GM23338 (cell line): ENCODE measurements at regions not wholly inside any gene's neighbourhood (a gene's known extent, or its start where the extent isn't known, plus 50 kb on each side); places are given as distances from the start of the nearest gene placed in this dataset.

ENCODE experiments used
- ATAC-seq: fragments of 200-7000 bp; cut with Tn5 transposase; 3 replicates; pipeline ENCODE4 v1.9.1; 2020
- DNase-seq: peaks from one replicate; pipeline ENCODE4 v3.0.0-alpha.2; 2015; ENCODE audit warnings: low spot score
- H2AFZ ChIP-seq: fragments of 200-600 bp; sonication (generic); 2 replicates; pipeline ENCODE4 v1.8.0; 2016; ENCODE audit warnings: antibody characterized with exemption, mild to moderate bottlenecking, moderate library complexity
- H3F3A ChIP-seq: fragments of 200-600 bp; sonication (generic); replicated peaks from 2 replicates; pipeline ENCODE4 v1.8.0; 2017; ENCODE audit warnings: antibody characterized with exemption, mixed run types, low read depth
- H3K27ac ChIP-seq: fragments of 200-600 bp; sonication (generic); 2 replicates; pipeline ENCODE4 v1.6.1; 2016; ENCODE audit warnings: low read depth
- H3K27me3 ChIP-seq: fragments of 200-600 bp; sonication (generic); 2 replicates; pipeline ENCODE4 v1.8.0; 2016; ENCODE audit warnings: mild to moderate bottlenecking, mixed run types, moderate library complexity; ENCODE audit not compliant: insufficient read depth
- H3K36me3 ChIP-seq: fragments of 200-600 bp; sonication (generic); 2 replicates; pipeline ENCODE4 v1.8.0; 2016; ENCODE audit warnings: mild to moderate bottlenecking; ENCODE audit not compliant: insufficient read depth
- H3K4me1 ChIP-seq: fragments of 200-600 bp; sonication (generic); 2 replicates; pipeline ENCODE4 v1.8.0; 2016; ENCODE audit warnings: mild to moderate bottlenecking, moderate library complexity; ENCODE audit not compliant: insufficient read depth
- H3K4me2 ChIP-seq: fragments of 200-600 bp; sonication (generic); 2 replicates; pipeline ENCODE4 v1.7.1; 2017; ENCODE audit warnings: mixed run types
- H3K4me3 ChIP-seq: fragments of 200-600 bp; sonication (generic); 2 replicates; pipeline ENCODE4 v1.6.1; 2016; ENCODE audit warnings: mixed run types
- H3K79me2 ChIP-seq: fragments of 200-600 bp; sonication (generic); replicated peaks from 2 replicates; pipeline ENCODE4 v1.8.0; 2017; ENCODE audit warnings: mild to moderate bottlenecking; ENCODE audit not compliant: insufficient read depth
- H3K9me2 ChIP-seq: fragments of 200-600 bp; sonication (generic); 2 replicates; pipeline ENCODE4 v1.8.0; 2017; ENCODE audit not compliant: insufficient read depth
- H4K20me1 ChIP-seq: fragments of 200-600 bp; sonication (generic); replicated peaks from 2 replicates; pipeline ENCODE4 v1.8.0; 2017; ENCODE audit warnings: mild to moderate bottlenecking; ENCODE audit not compliant: insufficient read depth
- H3K27ac Mint-ChIP-seq: 2 replicates; pipeline ENCODE4 v1.8.0; 2020; ENCODE audit warnings: inconsistent platforms, mild to moderate bottlenecking, moderate library complexity, mixed read lengths
- H3K27me3 Mint-ChIP-seq: 3 replicates; pipeline ENCODE4 v1.8.0; 2022; ENCODE audit warnings: low read depth, mild to moderate bottlenecking, moderate library complexity, mixed read lengths, inconsistent platforms; ENCODE audit not compliant: insufficient read depth, poor library complexity
- H3K36me3 Mint-ChIP-seq: 3 replicates; pipeline ENCODE4 v1.8.0; 2021; ENCODE audit warnings: low read depth, mild to moderate bottlenecking, inconsistent platforms, moderate library complexity, mixed read lengths
- H3K4me1 Mint-ChIP-seq: 3 replicates; pipeline ENCODE4 v1.8.0; 2020; ENCODE audit warnings: mild to moderate bottlenecking, inconsistent platforms, mixed read lengths
- H3K4me3 Mint-ChIP-seq: 3 replicates; pipeline ENCODE4 v1.8.0; 2021; ENCODE audit warnings: moderate library complexity, mild to moderate bottlenecking, inconsistent platforms, mixed read lengths
- H3K9me3 Mint-ChIP-seq: 3 replicates; pipeline ENCODE4 v1.8.0; 2020; ENCODE audit warnings: moderate library complexity, mild to moderate bottlenecking, inconsistent platforms, mixed read lengths
- CREB1 ChIP-seq: fragments of 250-450 bp; sonication (Bioruptor Pico); IDR thresholded peaks from 2 replicates; pipeline ENCODE4 v1.5.0; 2020; ENCODE audit warnings: low read depth, mild to moderate bottlenecking, moderate library complexity
- EZH2 ChIP-seq: fragments of 200-600 bp; sonication (generic); IDR thresholded peaks from one replicate; pipeline ENCODE4 v1.8.0; 2017; ENCODE audit warnings: antibody characterized with exemption, mild to moderate bottlenecking, low read depth; ENCODE audit not compliant: unreplicated experiment
- JUNB ChIP-seq: IDR thresholded peaks from one replicate; pipeline ENCODE4 v1.6.1; 2016; ENCODE audit warnings: antibody characterized with exemption; ENCODE audit not compliant: unreplicated experiment
- NANOG ChIP-seq: IDR thresholded peaks from 2 replicates; pipeline ENCODE4 v1.6.1; 2016; ENCODE audit warnings: antibody characterized with exemption, borderline replicate concordance
- ZNF114 ChIP-seq: fragments of 250-450 bp; sonication (Bioruptor Pico); IDR thresholded peaks from 2 replicates; pipeline ENCODE4 v1.5.0; 2020; ENCODE audit warnings: mild to moderate bottlenecking, moderate library complexity
- ZNF331 ChIP-seq: fragments of 250-450 bp; sonication (Bioruptor Pico); IDR thresholded peaks from 2 replicates; pipeline ENCODE4 v1.5.0; 2020; ENCODE audit warnings: low read depth, mild to moderate bottlenecking, moderate library complexity
- TF ChIP-seq, protein P1 (sequence below), 2 experiments: fragments of 200-600 bp in 1 of 2; sonication (generic) in 1 of 2; conservative IDR thresholded peaks; 2 replicates each; pipeline versions ENCODE4 v1.5.1 to v1.6.1; 2016 to 2017; ENCODE audit warnings: antibody characterized with exemption in 2 of 2, low read depth in 2 of 2, mild to moderate bottlenecking in 2 of 2, moderate library complexity in 1 of 2
- TF ChIP-seq, protein P2 (sequence below): fragments of 250-450 bp; sonication (Bioruptor Pico); IDR thresholded peaks from 2 replicates; pipeline ENCODE4 v1.5.0; 2020; ENCODE audit warnings: mild to moderate bottlenecking, moderate library complexity
- TF ChIP-seq, protein P3 (sequence below): IDR thresholded peaks from one replicate; pipeline ENCODE4 v1.6.1; 2018; ENCODE audit warnings: antibody characterized with exemption; ENCODE audit not compliant: unreplicated experiment
- TF ChIP-seq, protein P4 (sequence below): IDR thresholded peaks from 2 replicates; pipeline ENCODE4 v1.6.1; 2016; ENCODE audit warnings: antibody characterized with exemption

DNA sequence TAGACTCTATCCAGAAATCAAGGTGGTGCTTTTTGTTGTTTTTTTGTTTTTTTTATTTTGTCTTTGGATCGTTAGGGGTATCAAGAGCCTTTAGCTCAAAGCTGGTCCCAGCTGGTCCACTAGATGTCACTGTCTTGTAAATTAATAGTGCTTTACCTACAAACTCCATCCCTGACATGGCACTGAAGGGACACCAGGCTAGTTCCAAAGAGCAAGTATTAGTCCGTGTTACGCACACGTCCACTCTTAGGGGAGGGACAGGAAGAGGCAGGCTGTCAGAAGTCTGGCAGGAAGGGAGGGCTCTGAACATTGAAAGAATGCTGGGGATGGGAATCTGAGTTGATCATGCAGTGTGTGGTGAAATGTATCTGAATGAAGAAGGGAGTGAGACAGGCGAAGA, 85.9 kb upstream of the CCBE1 start:
- no peaks in the 10 kb centered on the region for H3K27me3 ChIP-seq
- no peaks in the 10 kb centered on the region for H3F3A ChIP-seq
- 0 out of 2 replicates have a peak overlapping the region, but pooled peaks have one; percentile 24 for H2AFZ ChIP-seq
- H3K36me3 ChIP-seq = no peaks in the 10 kb centered on the region
- H3K4me3 ChIP-seq = no peak overlapping the region
- Mint-ChIP-seq H3K4me1 (no peaks in the 10 kb centered on the region), H3K27me3 (peaks cover 2% of the 10 kb centered on the region), H3K4me3 (no peak overlapping the region), H3K36me3 (no peaks in the 10 kb centered on the region), H3K27ac (no peak overlapping the region), H3K9me3 (no peaks in the 10 kb centered on the region)
- no peaks in the 10 kb centered on the region for H3K4me1 ChIP-seq
- TF ChIP-seq, protein P1, sequence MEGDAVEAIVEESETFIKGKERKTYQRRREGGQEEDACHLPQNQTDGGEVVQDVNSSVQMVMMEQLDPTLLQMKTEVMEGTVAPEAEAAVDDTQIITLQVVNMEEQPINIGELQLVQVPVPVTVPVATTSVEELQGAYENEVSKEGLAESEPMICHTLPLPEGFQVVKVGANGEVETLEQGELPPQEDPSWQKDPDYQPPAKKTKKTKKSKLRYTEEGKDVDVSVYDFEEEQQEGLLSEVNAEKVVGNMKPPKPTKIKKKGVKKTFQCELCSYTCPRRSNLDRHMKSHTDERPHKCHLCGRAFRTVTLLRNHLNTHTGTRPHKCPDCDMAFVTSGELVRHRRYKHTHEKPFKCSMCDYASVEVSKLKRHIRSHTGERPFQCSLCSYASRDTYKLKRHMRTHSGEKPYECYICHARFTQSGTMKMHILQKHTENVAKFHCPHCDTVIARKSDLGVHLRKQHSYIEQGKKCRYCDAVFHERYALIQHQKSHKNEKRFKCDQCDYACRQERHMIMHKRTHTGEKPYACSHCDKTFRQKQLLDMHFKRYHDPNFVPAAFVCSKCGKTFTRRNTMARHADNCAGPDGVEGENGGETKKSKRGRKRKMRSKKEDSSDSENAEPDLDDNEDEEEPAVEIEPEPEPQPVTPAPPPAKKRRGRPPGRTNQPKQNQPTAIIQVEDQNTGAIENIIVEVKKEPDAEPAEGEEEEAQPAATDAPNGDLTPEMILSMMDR (conservative IDR thresholded peaks at IDR 0.05; ENCODE audit: low read depth in 2 of 2) = peak; percentile 74 to 77
- TF ChIP-seq, protein P2, sequence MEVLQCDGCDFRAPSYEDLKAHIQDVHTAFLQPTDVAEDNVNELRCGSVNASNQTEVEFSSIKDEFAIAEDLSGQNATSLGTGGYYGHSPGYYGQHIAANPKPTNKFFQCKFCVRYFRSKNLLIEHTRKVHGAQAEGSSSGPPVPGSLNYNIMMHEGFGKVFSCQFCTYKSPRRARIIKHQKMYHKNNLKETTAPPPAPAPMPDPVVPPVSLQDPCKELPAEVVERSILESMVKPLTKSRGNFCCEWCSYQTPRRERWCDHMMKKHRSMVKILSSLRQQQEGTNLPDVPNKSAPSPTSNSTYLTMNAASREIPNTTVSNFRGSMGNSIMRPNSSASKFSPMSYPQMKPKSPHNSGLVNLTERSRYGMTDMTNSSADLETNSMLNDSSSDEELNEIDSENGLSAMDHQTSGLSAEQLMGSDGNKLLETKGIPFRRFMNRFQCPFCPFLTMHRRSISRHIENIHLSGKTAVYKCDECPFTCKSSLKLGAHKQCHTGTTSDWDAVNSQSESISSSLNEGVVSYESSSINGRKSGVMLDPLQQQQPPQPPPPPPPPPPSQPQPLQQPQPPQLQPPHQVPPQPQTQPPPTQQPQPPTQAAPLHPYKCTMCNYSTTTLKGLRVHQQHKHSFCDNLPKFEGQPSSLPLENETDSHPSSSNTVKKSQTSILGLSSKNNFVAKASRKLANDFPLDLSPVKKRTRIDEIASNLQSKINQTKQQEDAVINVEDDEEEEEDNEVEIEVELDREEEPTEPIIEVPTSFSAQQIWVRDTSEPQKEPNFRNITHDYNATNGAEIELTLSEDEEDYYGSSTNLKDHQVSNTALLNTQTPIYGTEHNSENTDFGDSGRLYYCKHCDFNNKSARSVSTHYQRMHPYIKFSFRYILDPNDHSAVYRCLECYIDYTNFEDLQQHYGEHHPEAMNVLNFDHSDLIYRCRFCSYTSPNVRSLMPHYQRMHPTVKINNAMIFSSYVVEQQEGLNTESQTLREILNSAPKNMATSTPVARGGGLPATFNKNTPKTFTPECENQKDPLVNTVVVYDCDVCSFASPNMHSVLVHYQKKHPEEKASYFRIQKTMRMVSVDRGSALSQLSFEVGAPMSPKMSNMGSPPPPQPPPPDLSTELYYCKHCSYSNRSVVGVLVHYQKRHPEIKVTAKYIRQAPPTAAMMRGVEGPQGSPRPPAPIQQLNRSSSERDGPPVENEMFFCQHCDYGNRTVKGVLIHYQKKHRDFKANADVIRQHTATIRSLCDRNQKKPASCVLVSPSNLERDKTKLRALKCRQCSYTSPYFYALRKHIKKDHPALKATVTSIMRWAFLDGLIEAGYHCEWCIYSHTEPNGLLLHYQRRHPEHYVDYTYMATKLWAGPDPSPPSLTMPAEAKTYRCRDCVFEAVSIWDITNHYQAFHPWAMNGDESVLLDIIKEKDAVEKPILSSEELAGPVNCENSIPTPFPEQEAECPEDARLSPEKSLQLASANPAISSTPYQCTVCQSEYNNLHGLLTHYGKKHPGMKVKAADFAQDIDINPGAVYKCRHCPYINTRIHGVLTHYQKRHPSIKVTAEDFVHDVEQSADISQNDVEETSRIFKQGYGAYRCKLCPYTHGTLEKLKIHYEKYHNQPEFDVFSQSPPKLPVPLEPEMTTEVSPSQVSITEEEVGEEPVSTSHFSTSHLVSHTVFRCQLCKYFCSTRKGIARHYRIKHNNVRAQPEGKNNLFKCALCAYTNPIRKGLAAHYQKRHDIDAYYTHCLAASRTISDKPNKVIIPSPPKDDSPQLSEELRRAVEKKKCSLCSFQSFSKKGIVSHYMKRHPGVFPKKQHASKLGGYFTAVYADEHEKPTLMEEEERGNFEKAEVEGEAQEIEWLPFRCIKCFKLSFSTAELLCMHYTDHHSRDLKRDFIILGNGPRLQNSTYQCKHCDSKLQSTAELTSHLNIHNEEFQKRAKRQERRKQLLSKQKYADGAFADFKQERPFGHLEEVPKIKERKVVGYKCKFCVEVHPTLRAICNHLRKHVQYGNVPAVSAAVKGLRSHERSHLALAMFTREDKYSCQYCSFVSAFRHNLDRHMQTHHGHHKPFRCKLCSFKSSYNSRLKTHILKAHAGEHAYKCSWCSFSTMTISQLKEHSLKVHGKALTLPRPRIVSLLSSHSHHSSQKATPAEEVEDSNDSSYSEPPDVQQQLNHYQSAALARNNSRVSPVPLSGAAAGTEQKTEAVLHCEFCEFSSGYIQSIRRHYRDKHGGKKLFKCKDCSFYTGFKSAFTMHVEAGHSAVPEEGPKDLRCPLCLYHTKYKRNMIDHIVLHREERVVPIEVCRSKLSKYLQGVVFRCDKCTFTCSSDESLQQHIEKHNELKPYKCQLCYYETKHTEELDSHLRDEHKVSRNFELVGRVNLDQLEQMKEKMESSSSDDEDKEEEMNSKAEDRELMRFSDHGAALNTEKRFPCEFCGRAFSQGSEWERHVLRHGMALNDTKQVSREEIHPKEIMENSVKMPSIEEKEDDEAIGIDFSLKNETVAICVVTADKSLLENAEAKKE (CRISPR knock-in tag) = no peak
- no peaks in the 10 kb centered on the region for H3K9me2 ChIP-seq
- DNase-seq (peak; percentile 83), ATAC-seq (peak; percentile 95)
- no peaks in the 10 kb centered on the region for H4K20me1 ChIP-seq
- no peak overlapping the region for H3K4me2 ChIP-seq
- no peak overlapping the region for H3K27ac ChIP-seq
- no peaks in the 10 kb centered on the region for H3K79me2 ChIP-seq

DNA sequence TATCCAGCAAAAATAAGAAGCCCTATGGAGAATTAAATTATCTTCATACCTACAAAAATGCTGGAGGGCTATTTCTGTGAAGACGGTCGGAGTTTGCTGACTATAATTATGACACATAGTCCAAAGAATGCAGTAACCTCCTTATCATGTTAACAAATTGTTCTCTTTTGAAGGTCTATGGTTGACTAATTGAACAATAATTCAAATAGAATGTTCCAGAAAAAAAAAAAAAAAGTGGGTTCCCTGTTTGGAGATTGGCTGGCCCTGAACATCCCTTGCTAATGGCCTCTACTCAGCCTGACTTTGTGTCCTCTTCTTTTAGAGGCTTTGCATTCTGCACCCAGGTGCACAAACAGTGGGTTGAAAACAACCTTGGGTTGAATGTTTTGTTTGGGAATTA, 82.8 kb upstream of the CCBE1 start:
- H3K9me3 Mint-ChIP-seq = peaks cover 4% of the 10 kb centered on the region; the same call in 1 of the 3 replicates
- no peak overlapping the region for H3K4me3 Mint-ChIP-seq
- no peaks in the 10 kb centered on the region for H3K4me1 Mint-ChIP-seq
- no peak overlapping the region for H3K4me2 ChIP-seq
- ATAC-seq = no peak
- no peak overlapping the region for H3K27ac ChIP-seq
- H2AFZ ChIP-seq = no peak overlapping the region
- DNase-seq = no peak
- no peaks in the 10 kb centered on the region for H3K4me1 ChIP-seq
- no peaks in the 10 kb centered on the region for H3K79me2 ChIP-seq
- no peak overlapping the region for H3K4me3 ChIP-seq
- no peaks in the 10 kb centered on the region for H4K20me1 ChIP-seq
- H3K9me2 ChIP-seq = no peaks in the 10 kb centered on the region
- no peaks in the 10 kb centered on the region; the same call in 2 of the 3 replicates for H3K36me3 Mint-ChIP-seq
- no peak overlapping the region for H3K27ac Mint-ChIP-seq
- no peaks in the 10 kb centered on the region for H3K36me3 ChIP-seq
- H3F3A ChIP-seq = no peaks in the 10 kb centered on the region
- peaks cover 2% of the 10 kb centered on the region for H3K27me3 Mint-ChIP-seq
- no peaks in the 10 kb centered on the region for H3K27me3 ChIP-seq
- no peak for TF ChIP-seq ZNF114 (CRISPR knock-in tag)
- TF ChIP-seq, protein P3, sequence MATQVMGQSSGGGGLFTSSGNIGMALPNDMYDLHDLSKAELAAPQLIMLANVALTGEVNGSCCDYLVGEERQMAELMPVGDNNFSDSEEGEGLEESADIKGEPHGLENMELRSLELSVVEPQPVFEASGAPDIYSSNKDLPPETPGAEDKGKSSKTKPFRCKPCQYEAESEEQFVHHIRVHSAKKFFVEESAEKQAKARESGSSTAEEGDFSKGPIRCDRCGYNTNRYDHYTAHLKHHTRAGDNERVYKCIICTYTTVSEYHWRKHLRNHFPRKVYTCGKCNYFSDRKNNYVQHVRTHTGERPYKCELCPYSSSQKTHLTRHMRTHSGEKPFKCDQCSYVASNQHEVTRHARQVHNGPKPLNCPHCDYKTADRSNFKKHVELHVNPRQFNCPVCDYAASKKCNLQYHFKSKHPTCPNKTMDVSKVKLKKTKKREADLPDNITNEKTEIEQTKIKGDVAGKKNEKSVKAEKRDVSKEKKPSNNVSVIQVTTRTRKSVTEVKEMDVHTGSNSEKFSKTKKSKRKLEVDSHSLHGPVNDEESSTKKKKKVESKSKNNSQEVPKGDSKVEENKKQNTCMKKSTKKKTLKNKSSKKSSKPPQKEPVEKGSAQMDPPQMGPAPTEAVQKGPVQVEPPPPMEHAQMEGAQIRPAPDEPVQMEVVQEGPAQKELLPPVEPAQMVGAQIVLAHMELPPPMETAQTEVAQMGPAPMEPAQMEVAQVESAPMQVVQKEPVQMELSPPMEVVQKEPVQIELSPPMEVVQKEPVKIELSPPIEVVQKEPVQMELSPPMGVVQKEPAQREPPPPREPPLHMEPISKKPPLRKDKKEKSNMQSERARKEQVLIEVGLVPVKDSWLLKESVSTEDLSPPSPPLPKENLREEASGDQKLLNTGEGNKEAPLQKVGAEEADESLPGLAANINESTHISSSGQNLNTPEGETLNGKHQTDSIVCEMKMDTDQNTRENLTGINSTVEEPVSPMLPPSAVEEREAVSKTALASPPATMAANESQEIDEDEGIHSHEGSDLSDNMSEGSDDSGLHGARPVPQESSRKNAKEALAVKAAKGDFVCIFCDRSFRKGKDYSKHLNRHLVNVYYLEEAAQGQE = no peak
- TF ChIP-seq ZNF331 = no peak
- TF ChIP-seq, protein P4, sequence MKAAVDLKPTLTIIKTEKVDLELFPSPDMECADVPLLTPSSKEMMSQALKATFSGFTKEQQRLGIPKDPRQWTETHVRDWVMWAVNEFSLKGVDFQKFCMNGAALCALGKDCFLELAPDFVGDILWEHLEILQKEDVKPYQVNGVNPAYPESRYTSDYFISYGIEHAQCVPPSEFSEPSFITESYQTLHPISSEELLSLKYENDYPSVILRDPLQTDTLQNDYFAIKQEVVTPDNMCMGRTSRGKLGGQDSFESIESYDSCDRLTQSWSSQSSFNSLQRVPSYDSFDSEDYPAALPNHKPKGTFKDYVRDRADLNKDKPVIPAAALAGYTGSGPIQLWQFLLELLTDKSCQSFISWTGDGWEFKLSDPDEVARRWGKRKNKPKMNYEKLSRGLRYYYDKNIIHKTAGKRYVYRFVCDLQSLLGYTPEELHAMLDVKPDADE = no peak
- no peak for TF ChIP-seq NANOG
- TF ChIP-seq EZH2 = no peak
- TF ChIP-seq CREB1 (CRISPR knock-in tag) = no peak
- TF ChIP-seq JUNB = no peak
